Bronchial epithelial cell (primary cell): ENCODE measurements at regions not wholly inside any gene's neighbourhood (a gene's known extent, or its start where the extent isn't known, plus 50 kb on each side); places are given as distances from the start of the nearest gene placed in this dataset.

ENCODE experiments used
- DNase-seq: peaks from one replicate; pipeline ENCODE4 v3.0.0-alpha.2; 2010; ENCODE audit warnings: low read depth
- FAIRE-seq: peaks from 2 replicates; lab custom pipeline; 2011; peaks lifted over from hg19 to GRCh38; lab: Jason Lieb, UNC
- H3K27me3 ChIP-seq: 2 replicates; pipeline ENCODE4 v1.5.1; 2011; ENCODE audit warnings: low read length; ENCODE audit not compliant: control insufficient read depth, insufficient read depth
- H3K36me3 ChIP-seq: 2 replicates; pipeline ENCODE4 v1.5.1; 2011; ENCODE audit warnings: low read length; ENCODE audit not compliant: control insufficient read depth, insufficient read depth
- H3K4me3 ChIP-seq: 2 replicates; pipeline ENCODE4 v1.5.1; 2011; ENCODE audit warnings: mild to moderate bottlenecking, low read depth, low read length, control low read depth
- CTCF ChIP-seq: IDR thresholded peaks from 2 replicates; pipeline ENCODE4 v1.5.1; 2011; ENCODE audit warnings: mild to moderate bottlenecking, moderate library complexity, low read length, control low read depth, inconsistent platforms; ENCODE audit not compliant: insufficient read depth, severe bottlenecking

DNA sequence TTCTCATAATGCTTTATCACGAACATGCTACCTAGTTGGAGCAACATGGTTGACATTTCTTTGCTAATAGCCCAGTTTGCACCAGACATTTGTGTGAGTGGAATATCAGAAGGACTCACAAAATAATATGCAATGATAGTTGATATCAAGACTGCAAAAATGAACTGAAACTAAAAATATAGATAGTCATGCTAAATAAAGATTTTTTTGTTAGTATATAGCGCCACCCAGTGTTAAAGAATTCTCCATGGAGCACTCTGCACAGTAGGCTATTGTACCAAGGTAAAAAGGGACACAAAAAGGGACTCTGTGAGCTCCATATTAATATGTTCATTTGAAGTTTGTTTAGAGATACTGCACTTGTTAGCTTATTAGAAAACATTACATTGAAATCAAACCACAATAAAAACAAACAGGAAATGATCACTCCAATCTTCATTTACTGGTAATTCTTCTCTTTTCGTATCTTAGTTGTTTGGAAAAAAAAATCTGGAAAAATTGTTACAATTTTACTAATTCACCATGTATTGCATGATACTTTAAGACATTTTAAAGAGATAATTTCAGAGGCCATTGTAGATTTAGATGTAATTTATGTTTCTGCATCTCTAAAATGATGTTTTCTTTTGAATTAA lies 1509.6 kb downstream of the ADGRL3 start:
- Histone ChIP-seq H3K27me3 (no peaks in the 10 kb centered on the region), H3K36me3 (no peaks in the 10 kb centered on the region), H3K4me3 (no peak overlapping the region)
- FAIRE-seq (no peak), DNase-seq (peak; percentile 17)
- TF ChIP-seq CTCF: peak; percentile 23

DNA sequence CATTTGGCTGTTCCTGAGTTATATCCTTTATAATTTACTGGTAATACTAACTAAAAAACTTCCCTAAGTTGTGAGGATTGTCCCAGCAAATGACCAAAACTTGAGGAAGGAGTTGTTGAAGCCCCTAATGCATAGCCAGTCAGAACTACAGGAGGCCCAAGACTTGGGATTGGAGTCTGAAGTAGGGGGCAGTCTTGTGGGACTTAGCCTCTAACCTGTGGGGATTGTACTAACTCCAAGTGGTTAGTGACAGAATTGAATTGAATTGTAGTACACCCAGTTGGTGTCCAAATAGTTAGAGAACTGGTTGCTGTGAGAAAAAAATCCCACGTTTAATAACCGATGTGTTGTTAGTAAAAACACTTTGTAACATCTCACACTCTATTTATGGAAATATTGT lies 1506.3 kb downstream of the ADGRL3 start:
- FAIRE-seq (no peak), DNase-seq (no peak)
- no peak for TF ChIP-seq CTCF
- Histone ChIP-seq H3K4me3 (no peak overlapping the region), H3K27me3 (no peaks in the 10 kb centered on the region), H3K36me3 (no peaks in the 10 kb centered on the region)

- TF ChIP-seq CTCF: no peak
- FAIRE-seq (no peak), DNase-seq (no peak)
- no peaks in the 10 kb centered on the region for H3K27me3 ChIP-seq
- no peaks in the 10 kb centered on the region for H3K36me3 ChIP-seq
- H3K4me3 ChIP-seq: no peak overlapping the region
These were observed 1483.9 kb downstream of the ADGRL3 start for GRCh38 chr4:62683799-62684566.

GRCh38 chr4:62676962-62677361 lies 1476.8 kb downstream of the ADGRL3 start:
- DNase-seq (no peak), FAIRE-seq (no peak)
- no peak for TF ChIP-seq CTCF
- Histone ChIP-seq H3K4me3 (no peak overlapping the region), H3K27me3 (no peaks in the 10 kb centered on the region), H3K36me3 (no peaks in the 10 kb centered on the region)

DNA sequence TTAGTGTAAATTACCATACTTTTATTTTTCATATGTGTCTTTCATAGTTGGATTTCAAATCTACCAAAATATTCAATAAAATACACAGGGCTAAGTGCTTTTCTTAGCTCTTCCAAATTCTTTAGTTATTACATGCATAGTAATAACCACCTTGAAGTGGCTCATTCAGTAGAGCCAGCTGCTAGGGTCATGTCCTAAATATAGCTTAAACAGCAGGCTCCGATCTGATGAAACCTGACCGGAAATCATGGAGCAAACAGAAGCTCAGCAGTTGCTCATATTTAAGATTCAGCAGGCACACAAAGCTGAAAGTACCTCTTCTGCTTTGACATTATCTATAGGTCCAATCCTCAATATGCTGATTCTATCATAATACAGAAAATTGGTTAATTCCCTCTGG lies 1470.4 kb downstream of the ADGRL3 start:
- FAIRE-seq (no peak), DNase-seq (no peak)
- H3K36me3 ChIP-seq: no peaks in the 10 kb centered on the region
- no peaks in the 10 kb centered on the region for H3K27me3 ChIP-seq
- H3K4me3 ChIP-seq: no peak overlapping the region
- no peak for TF ChIP-seq CTCF
